HEK293 (cell line): ENCODE measurements at regions not wholly inside any gene's neighbourhood (a gene's known extent, or its start where the extent isn't known, plus 50 kb on each side); places are given as distances from the start of the nearest gene placed in this dataset.

Experiments used
- CTCF ChIA-PET: fragments of 350-600 bp; formaldehyde crosslinking; extraction: SDS; loops from one replicate; lab custom pipeline; 2021; ENCODE audit warnings: antibody characterized with exemption; lab: Yijun Ruan, JAX
- POLR2A ChIA-PET: fragments of 300-600 bp; formaldehyde crosslinking; extraction: SDS; loops from one replicate; lab custom pipeline; 2020; ENCODE audit warnings: antibody characterized with exemption, inconsistent platforms; lab: Yijun Ruan, JAX
- H3K27ac ChIP-seq: fragments of 200-500 bp; sonication (Bioruptor generic); 2 replicates; pipeline ENCODE4 v1.5.1; 2014; ENCODE audit warnings: low read depth, low read length, control low read depth, inconsistent platforms; ENCODE audit errors: extremely low read depth
- H3K36me3 ChIP-seq, 2 experiments: fragments of 200-500 bp in 1 of 2; sonication (Bioruptor generic) in 1 of 2; 1 replicate in 1 of 2; 2 replicates in 1 of 2; pipeline ENCODE4 v1.5.1; 2014 to 2017; ENCODE audit warnings: inconsistent platforms in 2 of 2, low read length in 2 of 2; ENCODE audit not compliant: control insufficient read depth in 2 of 2, insufficient read depth in 1 of 2
- H3K4me1 ChIP-seq: fragments of 200-500 bp; sonication (Bioruptor generic); 2 replicates; pipeline ENCODE4 v1.5.1; 2014; ENCODE audit warnings: mild to moderate bottlenecking, low read length, inconsistent platforms; ENCODE audit not compliant: control insufficient read depth, insufficient read depth
- H3K4me3 ChIP-seq: 2 replicates; pipeline ENCODE4 v1.5.1; 2011; ENCODE audit warnings: low read depth, mild to moderate bottlenecking, control low read depth, low read length, moderate library complexity
- H3K9me3 ChIP-seq: fragments of 200-500 bp; sonication (Bioruptor generic); 2 replicates; pipeline ENCODE4 v1.5.1; 2014; ENCODE audit warnings: low read depth, low read length, inconsistent platforms; ENCODE audit not compliant: control insufficient read depth, insufficient read depth
- GLIS2 ChIP-seq: fragments of 450-650 bp; formaldehyde crosslinking; IDR thresholded peaks from 2 replicates; pipeline ENCODE4 v1.5.1; 2016; ENCODE audit warnings: missing biosample characterization, missing genetic modification characterization
- HOXC10 ChIP-seq: sonication (generic); formaldehyde crosslinking; IDR thresholded peaks from 2 replicates; pipeline ENCODE4 v1.8.1; 2023; ENCODE audit warnings: mild to moderate bottlenecking, missing genetic modification reagents
- KLF10 ChIP-seq: fragments of 450-650 bp; IDR thresholded peaks from 2 replicates; pipeline ENCODE4 v1.5.1; 2018; ENCODE audit warnings: missing biosample characterization, mild to moderate bottlenecking, missing genetic modification characterization
- KLF16 ChIP-seq: fragments of 450-650 bp; formaldehyde crosslinking; IDR thresholded peaks from 2 replicates; pipeline ENCODE4 v1.5.1; 2017; ENCODE audit warnings: missing biosample characterization, missing genetic modification characterization
- OSR2 ChIP-seq: fragments of 450-650 bp; formaldehyde crosslinking; IDR thresholded peaks from 2 replicates; pipeline ENCODE4 v1.5.1; 2016; ENCODE audit warnings: missing biosample characterization, missing genetic modification characterization
- REPIN1 ChIP-seq: fragments of 450-650 bp; formaldehyde crosslinking; IDR thresholded peaks from 2 replicates; pipeline ENCODE4 v1.5.1; 2017; ENCODE audit warnings: missing biosample characterization, missing genetic modification characterization, low read depth
- SCRT1 ChIP-seq: fragments of 450-650 bp; formaldehyde crosslinking; IDR thresholded peaks from 2 replicates; pipeline ENCODE4 v1.5.1; 2016; ENCODE audit warnings: missing biosample characterization, missing genetic modification characterization, borderline replicate concordance
- WT1 ChIP-seq: fragments of 450-650 bp; formaldehyde crosslinking; IDR thresholded peaks from 2 replicates; pipeline ENCODE4 v1.5.1; 2016; ENCODE audit warnings: missing biosample characterization, missing genetic modification characterization
- ZBTB17 ChIP-seq: fragments of 450-650 bp; formaldehyde crosslinking; IDR thresholded peaks from 2 replicates; pipeline ENCODE4 v1.5.1; 2016; ENCODE audit warnings: missing biosample characterization, missing genetic modification characterization
- ZBTB21 ChIP-seq: fragments of 450-650 bp; formaldehyde crosslinking; IDR thresholded peaks from 2 replicates; pipeline ENCODE4 v1.5.1; 2017; ENCODE audit warnings: missing biosample characterization, missing genetic modification characterization
- ZFP41 ChIP-seq: fragments of 450-650 bp; formaldehyde crosslinking; IDR thresholded peaks from 2 replicates; pipeline ENCODE4 v1.5.1; 2016; ENCODE audit warnings: missing biosample characterization, missing genetic modification characterization, borderline replicate concordance
- ZFP69B ChIP-seq: fragments of 450-650 bp; formaldehyde crosslinking; IDR thresholded peaks from 2 replicates; pipeline ENCODE4 v1.5.1; 2016; ENCODE audit warnings: missing biosample characterization, missing genetic modification characterization
- ZNF112 ChIP-seq: fragments of 450-650 bp; formaldehyde crosslinking; IDR thresholded peaks from 2 replicates; pipeline ENCODE4 v1.5.0; 2017; ENCODE audit warnings: missing biosample characterization, missing genetic modification characterization
- ZNF146 ChIP-seq: fragments of 450-650 bp; formaldehyde crosslinking; IDR thresholded peaks from 2 replicates; pipeline ENCODE4 v1.5.1; 2016; ENCODE audit warnings: missing biosample characterization, missing genetic modification characterization
- ZNF16 ChIP-seq: fragments of 450-650 bp; formaldehyde crosslinking; IDR thresholded peaks from 2 replicates; pipeline ENCODE4 v1.5.1; 2016; ENCODE audit warnings: low read depth, missing biosample characterization, missing genetic modification characterization
- ZNF174 ChIP-seq: fragments of 450-650 bp; formaldehyde crosslinking; IDR thresholded peaks from 2 replicates; pipeline ENCODE4 v1.5.0; 2017; ENCODE audit warnings: missing biosample characterization, mild to moderate bottlenecking, missing genetic modification characterization
- ZNF211 ChIP-seq: fragments of 450-650 bp; formaldehyde crosslinking; IDR thresholded peaks from 2 replicates; pipeline ENCODE4 v1.5.1; 2016; ENCODE audit warnings: low read depth, missing biosample characterization, missing genetic modification characterization
- ZNF423 ChIP-seq: fragments of 450-650 bp; formaldehyde crosslinking; IDR thresholded peaks from 2 replicates; pipeline ENCODE4 v1.5.1; 2016; ENCODE audit warnings: missing biosample characterization, missing genetic modification characterization
- ZNF529 ChIP-seq: fragments of 450-650 bp; formaldehyde crosslinking; IDR thresholded peaks from 2 replicates; pipeline ENCODE4 v1.5.1; 2017; ENCODE audit warnings: missing genetic modification characterization, missing biosample characterization; ENCODE audit not compliant: insufficient replicate concordance
- ZNF623 ChIP-seq: fragments of 450-650 bp; formaldehyde crosslinking; IDR thresholded peaks from 2 replicates; pipeline ENCODE4 v1.5.1; 2016; ENCODE audit warnings: missing biosample characterization, missing genetic modification characterization
- ZNF664 ChIP-seq: fragments of 450-650 bp; formaldehyde crosslinking; IDR thresholded peaks from 2 replicates; pipeline ENCODE4 v1.5.1; 2016; ENCODE audit warnings: missing biosample characterization, missing genetic modification characterization
- ZNF792 ChIP-seq: fragments of 450-650 bp; formaldehyde crosslinking; IDR thresholded peaks from 2 replicates; pipeline ENCODE4 v1.5.1; 2016; ENCODE audit warnings: missing biosample characterization, missing genetic modification characterization
- ZNF837 ChIP-seq: fragments of 450-650 bp; formaldehyde crosslinking; IDR thresholded peaks from 2 replicates; pipeline ENCODE4 v1.5.1; 2016; ENCODE audit warnings: missing biosample characterization, missing genetic modification characterization
- TF ChIP-seq, protein P1 (sequence below): fragments of 450-650 bp; formaldehyde crosslinking; IDR thresholded peaks from 2 replicates; pipeline ENCODE4 v1.5.1; 2016; ENCODE audit warnings: missing biosample characterization, missing genetic modification characterization
- TF ChIP-seq, protein P2 (sequence below): fragments of 450-650 bp; formaldehyde crosslinking; IDR thresholded peaks from 2 replicates; pipeline ENCODE4 v1.5.1; 2017; ENCODE audit warnings: missing biosample characterization, missing genetic modification characterization
- TF ChIP-seq, protein P3 (sequence below): fragments of 450-650 bp; formaldehyde crosslinking; optimal IDR thresholded peaks from 2 replicates; pipeline ENCODE3; 2016; ENCODE audit warnings: missing biosample characterization, mild to moderate bottlenecking, missing genetic modification characterization
- TF ChIP-seq, protein P4 (sequence below): fragments of 450-650 bp; formaldehyde crosslinking; IDR thresholded peaks from 2 replicates; pipeline ENCODE4 v1.5.1; 2016; ENCODE audit warnings: missing biosample characterization, missing genetic modification characterization
- TF ChIP-seq, protein P5 (sequence below): fragments of 450-650 bp; formaldehyde crosslinking; IDR thresholded peaks from 2 replicates; pipeline ENCODE4 v1.5.1; 2016; ENCODE audit warnings: missing biosample characterization, missing genetic modification characterization

DNA sequence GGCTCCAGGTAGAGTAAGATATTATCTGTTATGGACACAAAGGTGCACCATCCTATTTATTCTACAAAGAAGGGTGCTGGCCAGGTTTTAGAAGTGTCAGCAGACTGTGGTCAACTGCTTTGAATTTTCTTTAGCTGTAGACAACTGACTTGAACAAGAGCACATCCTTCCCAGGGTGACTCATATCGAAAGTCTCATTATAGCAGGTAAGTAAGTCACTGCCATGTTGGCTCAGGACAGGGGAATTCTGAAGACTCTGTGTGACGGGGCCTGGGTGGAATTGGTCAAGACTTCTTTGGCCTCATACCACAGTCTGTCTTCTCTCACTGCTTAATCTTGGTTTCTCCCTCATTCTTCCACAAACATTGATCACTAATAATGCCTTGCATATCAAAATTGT lies 214.5 kb upstream of the CDH9 start (continued):
- TF ChIP-seq, protein P1, sequence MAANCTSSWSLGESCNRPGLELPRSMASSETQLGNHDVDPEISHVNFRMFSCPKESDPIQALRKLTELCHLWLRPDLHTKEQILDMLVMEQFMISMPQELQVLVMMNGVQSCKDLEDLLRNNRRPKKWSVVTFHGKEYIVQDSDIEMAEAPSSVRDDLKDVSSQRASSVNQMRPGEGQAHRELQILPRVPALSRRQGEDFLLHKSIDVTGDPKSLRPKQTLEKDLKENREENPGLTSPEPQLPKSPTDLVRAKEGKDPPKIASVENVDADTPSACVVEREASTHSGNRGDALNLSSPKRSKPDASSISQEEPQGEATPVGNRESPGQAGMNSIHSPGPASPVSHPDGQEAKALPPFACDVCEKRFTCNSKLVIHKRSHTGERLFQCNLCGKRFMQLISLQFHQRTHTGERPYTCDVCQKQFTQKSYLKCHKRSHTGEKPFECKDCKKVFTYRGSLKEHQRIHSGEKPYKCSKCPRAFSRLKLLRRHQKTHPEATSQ (tag by site-specific recombination) = no peak
- TF ChIP-seq GLIS2 = no peak
- no peak for TF ChIP-seq ZFP69B (tag by site-specific recombination)
- TF ChIP-seq ZNF837 (tag by site-specific recombination) = no peak
- TF ChIP-seq, protein P2, sequence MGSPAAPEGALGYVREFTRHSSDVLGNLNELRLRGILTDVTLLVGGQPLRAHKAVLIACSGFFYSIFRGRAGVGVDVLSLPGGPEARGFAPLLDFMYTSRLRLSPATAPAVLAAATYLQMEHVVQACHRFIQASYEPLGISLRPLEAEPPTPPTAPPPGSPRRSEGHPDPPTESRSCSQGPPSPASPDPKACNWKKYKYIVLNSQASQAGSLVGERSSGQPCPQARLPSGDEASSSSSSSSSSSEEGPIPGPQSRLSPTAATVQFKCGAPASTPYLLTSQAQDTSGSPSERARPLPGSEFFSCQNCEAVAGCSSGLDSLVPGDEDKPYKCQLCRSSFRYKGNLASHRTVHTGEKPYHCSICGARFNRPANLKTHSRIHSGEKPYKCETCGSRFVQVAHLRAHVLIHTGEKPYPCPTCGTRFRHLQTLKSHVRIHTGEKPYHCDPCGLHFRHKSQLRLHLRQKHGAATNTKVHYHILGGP (tag by site-specific recombination) = no peak
- no peak for TF ChIP-seq ZBTB17 (tag by site-specific recombination)

DNA sequence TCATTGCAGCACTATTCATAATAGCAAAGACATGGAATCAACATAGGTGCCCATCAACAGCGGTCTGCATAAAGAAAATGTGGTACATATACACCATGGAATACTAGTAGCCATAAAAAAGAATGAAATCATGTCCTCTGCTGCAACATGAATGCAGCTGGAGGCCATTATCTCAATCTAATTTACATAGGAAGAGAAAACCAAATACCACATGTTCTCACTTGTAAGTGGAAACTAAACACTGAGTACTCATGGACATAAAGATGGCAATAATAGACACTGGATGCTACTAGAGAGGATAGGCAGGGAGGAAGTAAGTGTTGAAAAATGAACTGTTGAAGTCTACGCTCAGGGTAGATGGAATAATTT lies 203.9 kb upstream of the CDH9 start:
- no peak overlapping the region for H3K27ac ChIP-seq
- CTCF ChIA-PET = no interaction called here
- TF ChIP-seq ZNF174 (tag by site-specific recombination) (no peak), ZNF211 (tag by site-specific recombination) (no peak), HOXC10 (no peak), ZBTB21 (tag by site-specific recombination) (no peak), KLF10 (tag by site-specific recombination) (no peak), ZFP41 (tag by site-specific recombination) (no peak), ZNF623 (tag by site-specific recombination) (no peak)
- TF ChIP-seq, protein P3, sequence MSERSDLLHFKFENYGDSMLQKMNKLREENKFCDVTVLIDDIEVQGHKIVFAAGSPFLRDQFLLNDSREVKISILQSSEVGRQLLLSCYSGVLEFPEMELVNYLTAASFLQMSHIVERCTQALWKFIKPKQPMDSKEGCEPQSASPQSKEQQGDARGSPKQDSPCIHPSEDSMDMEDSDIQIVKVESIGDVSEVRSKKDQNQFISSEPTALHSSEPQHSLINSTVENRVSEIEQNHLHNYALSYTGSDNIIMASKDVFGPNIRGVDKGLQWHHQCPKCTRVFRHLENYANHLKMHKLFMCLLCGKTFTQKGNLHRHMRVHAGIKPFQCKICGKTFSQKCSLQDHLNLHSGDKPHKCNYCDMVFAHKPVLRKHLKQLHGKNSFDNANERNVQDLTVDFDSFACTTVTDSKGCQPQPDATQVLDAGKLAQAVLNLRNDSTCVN = no peak

DNA sequence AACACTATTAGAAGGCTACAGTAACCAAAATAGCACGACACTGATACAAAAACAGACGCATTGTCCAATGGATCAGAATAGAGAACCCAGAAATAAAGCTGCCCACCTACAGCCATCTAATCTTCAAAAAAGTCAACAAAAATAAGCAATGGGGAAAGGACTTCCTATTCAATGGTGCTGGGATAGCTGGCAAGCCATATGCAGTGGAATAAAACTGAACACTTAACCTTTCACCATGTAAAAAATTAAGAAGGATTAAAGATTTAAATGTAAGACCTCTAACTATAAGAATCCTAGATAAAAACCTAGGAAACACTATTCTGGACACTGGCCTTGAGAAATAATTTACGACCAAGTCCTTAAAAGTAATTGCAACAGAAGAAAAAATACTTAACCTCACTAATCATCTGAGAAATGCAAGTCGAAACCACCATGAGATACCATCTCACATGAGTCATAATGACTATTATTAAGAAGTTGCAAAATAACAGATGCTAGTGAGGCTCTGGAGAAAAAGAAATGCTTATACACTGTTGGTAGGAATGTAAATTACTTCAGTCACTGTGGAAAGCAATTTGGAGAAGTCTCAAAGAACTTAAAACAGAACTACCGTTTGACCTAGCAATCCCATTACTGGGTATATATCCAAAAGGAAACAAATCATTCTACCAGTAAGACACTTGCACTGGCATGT lies 203.3 kb upstream of the CDH9 start:
- no peak overlapping the region for H3K27ac ChIP-seq
- POLR2A ChIA-PET = no interaction called here
- TF ChIP-seq OSR2 (no peak), ZNF112 (tag by site-specific recombination) (no peak), KLF16 (tag by site-specific recombination) (no peak), ZNF16 (tag by site-specific recombination) (no peak), WT1 (peak; percentile 28; the same call in 1 of the 2 replicates), ZNF792 (tag by site-specific recombination) (no peak), ZNF423 (no peak), ZNF529 (tag by site-specific recombination) (no peak), REPIN1 (tag by site-specific recombination) (no peak), SCRT1 (tag by site-specific recombination) (no peak), ZNF146 (tag by site-specific recombination) (no peak), ZNF664 (tag by site-specific recombination) (no peak)
- TF ChIP-seq, protein P4, sequence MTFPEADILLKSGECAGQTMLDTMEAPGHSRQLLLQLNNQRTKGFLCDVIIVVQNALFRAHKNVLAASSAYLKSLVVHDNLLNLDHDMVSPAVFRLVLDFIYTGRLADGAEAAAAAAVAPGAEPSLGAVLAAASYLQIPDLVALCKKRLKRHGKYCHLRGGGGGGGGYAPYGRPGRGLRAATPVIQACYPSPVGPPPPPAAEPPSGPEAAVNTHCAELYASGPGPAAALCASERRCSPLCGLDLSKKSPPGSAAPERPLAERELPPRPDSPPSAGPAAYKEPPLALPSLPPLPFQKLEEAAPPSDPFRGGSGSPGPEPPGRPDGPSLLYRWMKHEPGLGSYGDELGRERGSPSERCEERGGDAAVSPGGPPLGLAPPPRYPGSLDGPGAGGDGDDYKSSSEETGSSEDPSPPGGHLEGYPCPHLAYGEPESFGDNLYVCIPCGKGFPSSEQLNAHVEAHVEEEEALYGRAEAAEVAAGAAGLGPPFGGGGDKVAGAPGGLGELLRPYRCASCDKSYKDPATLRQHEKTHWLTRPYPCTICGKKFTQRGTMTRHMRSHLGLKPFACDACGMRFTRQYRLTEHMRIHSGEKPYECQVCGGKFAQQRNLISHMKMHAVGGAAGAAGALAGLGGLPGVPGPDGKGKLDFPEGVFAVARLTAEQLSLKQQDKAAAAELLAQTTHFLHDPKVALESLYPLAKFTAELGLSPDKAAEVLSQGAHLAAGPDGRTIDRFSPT (tag by site-specific recombination) = peak; percentile 69; the same call in 1 of the 2 replicates
- TF ChIP-seq, protein P5, sequence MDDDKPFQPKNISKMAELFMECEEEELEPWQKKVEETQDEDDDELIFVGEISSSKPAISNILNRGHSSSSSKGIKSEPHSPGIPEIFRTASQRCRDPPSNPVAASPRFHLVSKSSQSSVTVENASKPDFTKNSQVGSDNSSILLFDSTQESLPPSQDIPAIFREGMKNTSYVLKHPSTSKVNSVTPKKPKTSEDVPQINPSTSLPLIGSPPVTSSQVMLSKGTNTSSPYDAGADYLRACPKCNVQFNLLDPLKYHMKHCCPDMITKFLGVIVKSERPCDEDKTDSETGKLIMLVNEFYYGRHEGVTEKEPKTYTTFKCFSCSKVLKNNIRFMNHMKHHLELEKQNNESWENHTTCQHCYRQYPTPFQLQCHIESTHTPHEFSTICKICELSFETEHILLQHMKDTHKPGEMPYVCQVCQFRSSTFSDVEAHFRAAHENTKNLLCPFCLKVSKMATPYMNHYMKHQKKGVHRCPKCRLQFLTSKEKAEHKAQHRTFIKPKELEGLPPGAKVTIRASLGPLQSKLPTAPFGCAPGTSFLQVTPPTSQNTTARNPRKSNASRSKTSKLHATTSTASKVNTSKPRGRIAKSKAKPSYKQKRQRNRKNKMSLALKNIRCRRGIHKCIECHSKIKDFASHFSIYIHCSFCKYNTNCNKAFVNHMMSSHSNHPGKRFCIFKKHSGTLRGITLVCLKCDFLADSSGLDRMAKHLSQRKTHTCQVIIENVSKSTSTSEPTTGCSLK (tag by site-specific recombination) = no peak

More for the DNA sequence above, 203.9 kb upstream of the CDH9 start:
- H3K36me3 ChIP-seq = no peaks in the 10 kb centered on the region
- no peaks in the 10 kb centered on the region for H3K9me3 ChIP-seq
- H3K4me3 ChIP-seq = no peak overlapping the region
- POLR2A ChIA-PET = no interaction called here
- no peaks in the 10 kb centered on the region for H3K4me1 ChIP-seq

More for the DNA sequence above, 203.3 kb upstream of the CDH9 start:
- Histone ChIP-seq H3K36me3 (no peaks in the 10 kb centered on the region), H3K4me3 (no peak overlapping the region), H3K4me1 (no peaks in the 10 kb centered on the region), H3K9me3 (no peaks in the 10 kb centered on the region)
- CTCF ChIA-PET = no interaction called here
